ENCODE measurements at regions not wholly inside any gene's neighbourhood (a gene's known extent, or its start where the extent isn't known, plus 50 kb on each side); places are given as distances from the start of the nearest gene placed in this dataset.

DNA sequence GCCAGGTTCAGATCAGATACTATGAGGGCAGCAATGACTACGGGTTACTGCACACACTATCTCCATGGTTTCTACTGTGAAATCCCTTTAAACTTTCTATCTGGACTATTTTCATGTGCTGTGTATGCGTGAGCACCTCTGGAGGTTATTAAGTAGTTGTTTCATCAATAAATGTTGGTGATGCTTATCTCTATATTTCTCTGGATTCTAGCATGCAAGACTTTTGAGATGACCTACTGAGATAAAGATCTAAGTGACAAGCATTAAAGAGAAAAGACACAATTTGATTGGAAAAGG lies 194.0 kb downstream of the NRIP1 start:
- no peak for TF ChIP-seq POLR2A (IDR thresholded peaks at IDR 0.05)
- TF ChIP-seq, protein P1, sequence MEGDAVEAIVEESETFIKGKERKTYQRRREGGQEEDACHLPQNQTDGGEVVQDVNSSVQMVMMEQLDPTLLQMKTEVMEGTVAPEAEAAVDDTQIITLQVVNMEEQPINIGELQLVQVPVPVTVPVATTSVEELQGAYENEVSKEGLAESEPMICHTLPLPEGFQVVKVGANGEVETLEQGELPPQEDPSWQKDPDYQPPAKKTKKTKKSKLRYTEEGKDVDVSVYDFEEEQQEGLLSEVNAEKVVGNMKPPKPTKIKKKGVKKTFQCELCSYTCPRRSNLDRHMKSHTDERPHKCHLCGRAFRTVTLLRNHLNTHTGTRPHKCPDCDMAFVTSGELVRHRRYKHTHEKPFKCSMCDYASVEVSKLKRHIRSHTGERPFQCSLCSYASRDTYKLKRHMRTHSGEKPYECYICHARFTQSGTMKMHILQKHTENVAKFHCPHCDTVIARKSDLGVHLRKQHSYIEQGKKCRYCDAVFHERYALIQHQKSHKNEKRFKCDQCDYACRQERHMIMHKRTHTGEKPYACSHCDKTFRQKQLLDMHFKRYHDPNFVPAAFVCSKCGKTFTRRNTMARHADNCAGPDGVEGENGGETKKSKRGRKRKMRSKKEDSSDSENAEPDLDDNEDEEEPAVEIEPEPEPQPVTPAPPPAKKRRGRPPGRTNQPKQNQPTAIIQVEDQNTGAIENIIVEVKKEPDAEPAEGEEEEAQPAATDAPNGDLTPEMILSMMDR (IDR thresholded peaks at IDR 0.05) = no peak
